ENCODE measurements at regions not wholly inside any gene's neighbourhood (a gene's known extent, or its start where the extent isn't known, plus 50 kb on each side); places are given as distances from the start of the nearest gene placed in this dataset.

- Histone ChIP-seq H2BK12ac (ENCODE audit: low read length) (no peak overlapping the region), H3K27me3 (ENCODE audit: insufficient read depth, low read length) (no peaks in the 10 kb centered on the region), H2AK5ac (ENCODE audit: low read length) (no peak overlapping the region), H3K23ac (ENCODE audit: low read length) (no peak overlapping the region), H3K4me2 (ENCODE audit: low read length) (no peak overlapping the region), H3K27ac (ENCODE audit: low read depth, low read length) (no peak overlapping the region), H3K4me3 (ENCODE audit: low read depth, low read length) (no peak overlapping the region), H3K9ac (ENCODE audit: low read length) (no peak overlapping the region), H2AFZ (ENCODE audit: insufficient read depth, low read length, poor library complexity) (no peak overlapping the region), H3K4me1 (ENCODE audit: control insufficient read depth in 1 of 2, insufficient read depth in 2 of 2, low read length in 2 of 2) (no peaks in the 10 kb centered on the region), H4K12ac (ENCODE audit: low read depth, low read length) (no peak overlapping the region), H3K14ac (ENCODE audit: low read length) (no peak overlapping the region), H4K91ac (ENCODE audit: low read depth, low read length) (no peak overlapping the region), H3K36me3 (ENCODE audit: control insufficient read depth in 1 of 2, insufficient read depth in 2 of 2, low read length in 2 of 2) (no peaks in the 10 kb centered on the region), H2BK5ac (ENCODE audit: low read depth, low read length, poor library complexity) (no peak overlapping the region), H3K79me1 (ENCODE audit: low read length) (no peaks in the 10 kb centered on the region), H4K8ac (ENCODE audit: low read depth, low read length) (no peak overlapping the region), H3K79me2 (ENCODE audit: control insufficient read depth, insufficient read depth, low read length, poor library complexity) (no peaks in the 10 kb centered on the region), H2BK120ac (ENCODE audit: insufficient read depth, low read length, poor library complexity) (no peak overlapping the region), H3K18ac (ENCODE audit: low read length) (no peak overlapping the region), H3K4ac (ENCODE audit: low read depth, low read length) (no peak overlapping the region), H3K9me3 (ENCODE audit: insufficient read depth, low read depth, low read length) (no peaks in the 10 kb centered on the region)
- no peak for DNase-seq
- WGBS (ENCODE audit: extremely low coverage, insufficient coverage, insufficient read length) = no CpG with 5 or more reads among the region's 1 CpG
These were observed 224.8 kb downstream of the ASCL1 start for GRCh38 chr12:103182299-103182698.

- no peak overlapping the region for H2BK120ac ChIP-seq (ENCODE audit: insufficient read depth, low read length, poor library complexity)
- no peak overlapping the region for H3K4ac ChIP-seq (ENCODE audit: low read depth, low read length)
- H3K79me1 ChIP-seq (ENCODE audit: low read length) = no peaks in the 10 kb centered on the region
- H2BK5ac ChIP-seq (ENCODE audit: low read depth, low read length, poor library complexity) = no peak overlapping the region
- H3K9ac ChIP-seq (ENCODE audit: low read length) = no peak overlapping the region
- no peak overlapping the region for H3K18ac ChIP-seq (ENCODE audit: low read length)
- H4K8ac ChIP-seq (ENCODE audit: low read depth, low read length) = no peak overlapping the region
- no peaks in the 10 kb centered on the region for H3K36me3 ChIP-seq (ENCODE audit: control insufficient read depth in 1 of 2, insufficient read depth in 2 of 2, low read length in 2 of 2)
- no peaks in the 10 kb centered on the region for H3K27me3 ChIP-seq (ENCODE audit: insufficient read depth, low read length)
- no peak overlapping the region for H3K14ac ChIP-seq (ENCODE audit: low read length)
- H2BK12ac ChIP-seq (ENCODE audit: low read length) = no peak overlapping the region
- no peak overlapping the region for H4K12ac ChIP-seq (ENCODE audit: low read depth, low read length)
- no CpG with 5 or more reads among the region's 4 CpGs for WGBS (ENCODE audit: extremely low coverage, insufficient coverage, insufficient read length)
- no peaks in the 10 kb centered on the region for H3K79me2 ChIP-seq (ENCODE audit: control insufficient read depth, insufficient read depth, low read length, poor library complexity)
- no peak overlapping the region for H3K23ac ChIP-seq (ENCODE audit: low read length)
- no peak overlapping the region for H2AK5ac ChIP-seq (ENCODE audit: low read length)
- no peaks in the 10 kb centered on the region for H3K4me1 ChIP-seq (ENCODE audit: control insufficient read depth in 1 of 2, insufficient read depth in 2 of 2, low read length in 2 of 2)
- H3K4me3 ChIP-seq (ENCODE audit: low read depth, low read length) = no peak overlapping the region
- H2AFZ ChIP-seq (ENCODE audit: insufficient read depth, low read length, poor library complexity) = no peak overlapping the region
- peaks cover 2% of the 10 kb centered on the region for H3K9me3 ChIP-seq (ENCODE audit: insufficient read depth, low read depth, low read length)
- no peak overlapping the region for H4K91ac ChIP-seq (ENCODE audit: low read depth, low read length)
- DNase-seq = no peak
- no peak overlapping the region for H3K27ac ChIP-seq (ENCODE audit: low read depth, low read length)
- H3K4me2 ChIP-seq (ENCODE audit: low read length) = no peak overlapping the region
These were observed 239.0 kb downstream of the ASCL1 start for GRCh38 chr12:103196467-103196866.

- WGBS (ENCODE audit: extremely low coverage, insufficient coverage, insufficient read length) = no CpG with 5 or more reads among the region's 3 CpGs
- Histone ChIP-seq H4K8ac (ENCODE audit: low read depth, low read length) (no peak overlapping the region), H4K12ac (ENCODE audit: low read depth, low read length) (no peak overlapping the region), H3K14ac (ENCODE audit: low read length) (no peak overlapping the region), H3K9ac (ENCODE audit: low read length) (no peak overlapping the region), H2BK12ac (ENCODE audit: low read length) (no peak overlapping the region), H4K91ac (ENCODE audit: low read depth, low read length) (no peak overlapping the region), H3K4me1 (ENCODE audit: control insufficient read depth in 1 of 2, insufficient read depth in 2 of 2, low read length in 2 of 2) (no peaks in the 10 kb centered on the region), H3K4ac (ENCODE audit: low read depth, low read length) (no peak overlapping the region), H2BK5ac (ENCODE audit: low read depth, low read length, poor library complexity) (no peak overlapping the region), H3K79me1 (ENCODE audit: low read length) (no peaks in the 10 kb centered on the region), H2BK120ac (ENCODE audit: insufficient read depth, low read length, poor library complexity) (no peak overlapping the region), H2AK5ac (ENCODE audit: low read length) (no peak overlapping the region), H3K4me3 (ENCODE audit: low read depth, low read length) (no peak overlapping the region), H3K9me3 (ENCODE audit: insufficient read depth, low read depth, low read length) (peaks cover 2% of the 10 kb centered on the region), H3K23ac (ENCODE audit: low read length) (no peak overlapping the region), H3K79me2 (ENCODE audit: control insufficient read depth, insufficient read depth, low read length, poor library complexity) (no peaks in the 10 kb centered on the region), H3K36me3 (ENCODE audit: control insufficient read depth in 1 of 2, insufficient read depth in 2 of 2, low read length in 2 of 2) (no peaks in the 10 kb centered on the region), H3K27ac (ENCODE audit: low read depth, low read length) (no peak overlapping the region), H2AFZ (ENCODE audit: insufficient read depth, low read length, poor library complexity) (no peak overlapping the region), H3K27me3 (ENCODE audit: insufficient read depth, low read length) (no peaks in the 10 kb centered on the region), H3K18ac (ENCODE audit: low read length) (no peak overlapping the region), H3K4me2 (ENCODE audit: low read length) (no peak overlapping the region)
- no peak for DNase-seq
These were observed 240.4 kb downstream of the ASCL1 start for GRCh38 chr12:103197725-103198388.

- Histone ChIP-seq H4K12ac (ENCODE audit: low read depth, low read length) (no peak overlapping the region), H3K79me2 (ENCODE audit: control insufficient read depth, insufficient read depth, low read length, poor library complexity) (no peaks in the 10 kb centered on the region), H3K4me1 (ENCODE audit: control insufficient read depth in 1 of 2, insufficient read depth in 2 of 2, low read length in 2 of 2) (no peaks in the 10 kb centered on the region), H3K9ac (ENCODE audit: low read length) (no peak overlapping the region), H3K4ac (ENCODE audit: low read depth, low read length) (no peak overlapping the region), H2BK120ac (ENCODE audit: insufficient read depth, low read length, poor library complexity) (no peak overlapping the region), H4K91ac (ENCODE audit: low read depth, low read length) (no peak overlapping the region), H3K27me3 (ENCODE audit: insufficient read depth, low read length) (no peaks in the 10 kb centered on the region), H2BK12ac (ENCODE audit: low read length) (no peak overlapping the region), H3K14ac (ENCODE audit: low read length) (no peak overlapping the region), H3K79me1 (ENCODE audit: low read length) (no peaks in the 10 kb centered on the region), H2AFZ (ENCODE audit: insufficient read depth, low read length, poor library complexity) (no peak overlapping the region), H3K9me3 (ENCODE audit: insufficient read depth, low read depth, low read length) (peaks cover 2% of the 10 kb centered on the region), H3K23ac (ENCODE audit: low read length) (no peak overlapping the region), H2AK5ac (ENCODE audit: low read length) (no peak overlapping the region), H3K36me3 (ENCODE audit: control insufficient read depth in 1 of 2, insufficient read depth in 2 of 2, low read length in 2 of 2) (no peaks in the 10 kb centered on the region), H3K4me2 (ENCODE audit: low read length) (no peak overlapping the region), H2BK5ac (ENCODE audit: low read depth, low read length, poor library complexity) (no peak overlapping the region), H3K18ac (ENCODE audit: low read length) (no peak overlapping the region), H3K4me3 (ENCODE audit: low read depth, low read length) (no peak overlapping the region), H4K8ac (ENCODE audit: low read depth, low read length) (no peak overlapping the region), H3K27ac (ENCODE audit: low read depth, low read length) (no peak overlapping the region)
- WGBS (ENCODE audit: extremely low coverage, insufficient coverage, insufficient read length) = no CpG with 5 or more reads among the region's 2 CpGs
- DNase-seq = no peak
These were observed 241.0 kb downstream of the ASCL1 start for GRCh38 chr12:103198499-103198898.

All from trophoblast cell (in vitro differentiated cells and primary cell).